ENCODE measurements at regions not wholly inside any gene's neighbourhood (a gene's known extent, or its start where the extent isn't known, plus 50 kb on each side); places are given as distances from the start of the nearest gene placed in this dataset.

DNA sequence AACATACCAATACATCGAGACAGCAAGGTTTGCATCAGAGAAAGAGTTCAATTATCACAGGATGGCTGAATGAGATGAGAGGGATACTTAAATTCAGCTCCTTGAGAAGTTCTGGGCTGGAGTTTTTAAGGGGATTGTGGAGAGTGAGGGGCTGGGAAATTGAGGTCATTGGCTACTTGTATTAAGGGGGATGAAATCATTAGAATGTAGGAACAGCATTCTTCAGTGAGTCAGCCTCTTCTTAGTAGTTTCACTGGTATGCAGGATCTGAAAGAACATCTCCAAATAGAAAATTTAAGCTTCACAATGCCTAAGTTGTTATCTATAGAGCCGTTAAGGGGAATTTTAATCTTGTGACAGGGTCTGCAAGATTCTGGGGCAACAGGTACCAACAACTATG is 211.6 kb upstream of the TAPT1 start:
- Histone ChIP-seq H3K4me1 (no peaks in the 10 kb centered on the region), H3K4me3 (no peak overlapping the region), H3K27me3 (no peaks in the 10 kb centered on the region), H3K27ac (no peak overlapping the region), H3K9me3 (peaks cover 0 to 2% of the 10 kb centered on the region in 2 donors), H3K36me3 (no peaks in the 10 kb centered on the region)
- DNase-seq: no peak
- in situ Hi-C loops (cut with MboI; ENCODE audit: low pct_ligation_motif_present in 1 of 4, low pct_unique_long_range_greater_than_20kb in 1 of 4, low sequenced_read_pairs in 3 of 4) (loop anchor here in 2 of 4 donors (25.0 kb wide), 2 partner anchors 151 to 401 kb away; no protein-coding TSS in a partner anchor), intact Hi-C loops (cut with DNase I; ENCODE audit: low total_unique reads) (no loop called here)
- TF ChIP-seq POLR2AphosphoS5 (IDR thresholded peaks at IDR 0.05) (no peak), EP300 (IDR thresholded peaks at IDR 0.05; ENCODE audit: low read depth) (no peak), POLR2A (IDR thresholded peaks at IDR 0.05) (no peak)
- TF ChIP-seq, protein P1, sequence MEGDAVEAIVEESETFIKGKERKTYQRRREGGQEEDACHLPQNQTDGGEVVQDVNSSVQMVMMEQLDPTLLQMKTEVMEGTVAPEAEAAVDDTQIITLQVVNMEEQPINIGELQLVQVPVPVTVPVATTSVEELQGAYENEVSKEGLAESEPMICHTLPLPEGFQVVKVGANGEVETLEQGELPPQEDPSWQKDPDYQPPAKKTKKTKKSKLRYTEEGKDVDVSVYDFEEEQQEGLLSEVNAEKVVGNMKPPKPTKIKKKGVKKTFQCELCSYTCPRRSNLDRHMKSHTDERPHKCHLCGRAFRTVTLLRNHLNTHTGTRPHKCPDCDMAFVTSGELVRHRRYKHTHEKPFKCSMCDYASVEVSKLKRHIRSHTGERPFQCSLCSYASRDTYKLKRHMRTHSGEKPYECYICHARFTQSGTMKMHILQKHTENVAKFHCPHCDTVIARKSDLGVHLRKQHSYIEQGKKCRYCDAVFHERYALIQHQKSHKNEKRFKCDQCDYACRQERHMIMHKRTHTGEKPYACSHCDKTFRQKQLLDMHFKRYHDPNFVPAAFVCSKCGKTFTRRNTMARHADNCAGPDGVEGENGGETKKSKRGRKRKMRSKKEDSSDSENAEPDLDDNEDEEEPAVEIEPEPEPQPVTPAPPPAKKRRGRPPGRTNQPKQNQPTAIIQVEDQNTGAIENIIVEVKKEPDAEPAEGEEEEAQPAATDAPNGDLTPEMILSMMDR (IDR thresholded peaks at IDR 0.05): no peak
- 74 to 100% methylated on average over 2 of the region's 2 CpGs for WGBS, 2 donors (ENCODE audit: low coverage in 1 of 2)

GRCh38 chr4:16431866-16432265 is 205.6 kb upstream of the TAPT1 start:
- DNase-seq: no peak
- no peak for TF ChIP-seq EP300 (IDR thresholded peaks at IDR 0.05; ENCODE audit: low read depth)
- no peak for TF ChIP-seq POLR2A (IDR thresholded peaks at IDR 0.05)
- TF ChIP-seq, protein P1 (IDR thresholded peaks at IDR 0.05): no peak
- no peak for TF ChIP-seq POLR2AphosphoS5 (IDR thresholded peaks at IDR 0.05)
- H3K4me1 ChIP-seq: no peaks in the 10 kb centered on the region
- no peaks in the 10 kb centered on the region for H3K36me3 ChIP-seq
- H3K27me3 ChIP-seq: no peaks in the 10 kb centered on the region
- in situ Hi-C loops (cut with MboI; ENCODE audit: low pct_ligation_motif_present in 1 of 4, low pct_unique_long_range_greater_than_20kb in 1 of 4, low sequenced_read_pairs in 3 of 4) (loop anchor here in 2 of 4 donors (25.0 kb wide), 2 partner anchors 145 to 395 kb away; no protein-coding TSS in a partner anchor), intact Hi-C loops (cut with DNase I; ENCODE audit: low total_unique reads) (no loop called here)
- no peaks in the 10 kb centered on the region for H3K9me3 ChIP-seq
- no peak overlapping the region for H3K27ac ChIP-seq
- no peak overlapping the region for H3K4me3 ChIP-seq

- DNase-seq: no peak
- in situ Hi-C loops (cut with MboI; ENCODE audit: low pct_ligation_motif_present in 1 of 4, low pct_unique_long_range_greater_than_20kb in 1 of 4, low sequenced_read_pairs in 3 of 4) (no loop called here), intact Hi-C loops (cut with DNase I; ENCODE audit: low total_unique reads) (no loop called here)
- Histone ChIP-seq H3K4me1 (no peaks in the 10 kb centered on the region), H3K27ac (no peak overlapping the region), H3K27me3 (no peaks in the 10 kb centered on the region), H3K4me3 (no peak overlapping the region), H3K9me3 (no peaks in the 10 kb centered on the region), H3K36me3 (no peaks in the 10 kb centered on the region)
- TF ChIP-seq POLR2A (IDR thresholded peaks at IDR 0.05): no peak
- no peak for TF ChIP-seq POLR2AphosphoS5 (IDR thresholded peaks at IDR 0.05)
- TF ChIP-seq, protein P1 (IDR thresholded peaks at IDR 0.05): no peak
- TF ChIP-seq EP300 (IDR thresholded peaks at IDR 0.05; ENCODE audit: low read depth): no peak
Observed at GRCh38 chr4:16418814-16419213, 192.5 kb upstream of the TAPT1 start.

DNA sequence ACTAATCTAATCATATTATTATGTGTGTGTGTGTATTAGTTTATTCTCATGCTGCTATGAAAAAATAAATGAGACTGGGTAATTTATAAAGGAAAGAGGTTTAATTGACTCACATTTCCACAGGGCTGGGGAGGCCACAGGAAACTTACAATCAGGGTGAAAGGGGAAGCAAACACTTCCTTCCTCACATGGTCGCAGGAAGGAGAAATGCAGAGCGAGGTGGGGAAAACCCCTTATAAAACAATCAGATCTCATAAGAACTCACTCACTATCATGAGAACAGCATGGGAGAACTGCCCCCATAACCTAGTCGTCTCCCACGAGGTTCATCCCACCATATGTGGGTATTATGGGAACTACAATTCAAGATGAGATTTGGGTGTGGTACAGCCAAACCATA is 190.9 kb upstream of the TAPT1 start:
- no peak for DNase-seq
- no peaks in the 10 kb centered on the region for H3K9me3 ChIP-seq
- in situ Hi-C loops (cut with MboI; ENCODE audit: low pct_ligation_motif_present in 1 of 4, low pct_unique_long_range_greater_than_20kb in 1 of 4, low sequenced_read_pairs in 3 of 4): no loop called here
- H3K27me3 ChIP-seq: no peaks in the 10 kb centered on the region
- no peak for TF ChIP-seq POLR2AphosphoS5 (IDR thresholded peaks at IDR 0.05)
- TF ChIP-seq, protein P1 (IDR thresholded peaks at IDR 0.05): no peak
- no peak for TF ChIP-seq POLR2A (IDR thresholded peaks at IDR 0.05)
- no peak for TF ChIP-seq EP300 (IDR thresholded peaks at IDR 0.05; ENCODE audit: low read depth)
- 38 to 40% methylated on average over 1 to 4 of the region's 4 CpGs for WGBS, 2 donors (ENCODE audit: low coverage in 1 of 2)
- H3K4me3 ChIP-seq: no peak overlapping the region
- no peaks in the 10 kb centered on the region for H3K4me1 ChIP-seq
- intact Hi-C loops (cut with DNase I; ENCODE audit: low total_unique reads): no loop called here
- no peaks in the 10 kb centered on the region for H3K36me3 ChIP-seq
- no peak overlapping the region for H3K27ac ChIP-seq

Data from transverse colon (tissue), 4 donors.